HG03439 (cell line): ENCODE measurements at regions not wholly inside any gene's neighbourhood (a gene's known extent, or its start where the extent isn't known, plus 50 kb on each side); places are given as distances from the start of the nearest gene placed in this dataset.

Experiments used
- ATAC-seq: cut with Tn5 transposase; IDR thresholded peaks from one replicate; pipeline ENCODE4 v1.9.1; 2021; ENCODE audit warnings: mild to moderate bottlenecking, moderate library complexity; ENCODE audit not compliant: unreplicated experiment

DNA sequence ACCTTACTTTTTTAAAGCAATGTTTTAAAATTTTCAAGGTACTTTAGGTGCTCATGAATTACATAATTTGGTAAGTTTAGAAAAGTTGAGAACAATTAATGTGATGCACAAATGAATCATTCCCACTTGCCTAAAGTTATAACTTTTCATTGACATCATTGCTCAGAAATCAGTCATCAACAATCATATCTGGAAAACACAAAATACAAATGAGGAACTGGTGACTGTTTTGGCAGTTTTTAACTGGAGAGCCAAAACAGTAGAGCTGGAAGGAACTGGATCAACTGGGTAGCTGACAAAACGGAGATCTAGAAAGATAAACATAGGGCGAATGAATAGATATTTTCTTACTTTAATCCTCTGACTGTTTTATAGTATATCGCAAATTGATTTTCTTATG is 767.1 kb downstream of the IGSF11 start:
- ATAC-seq: no peak

DNA sequence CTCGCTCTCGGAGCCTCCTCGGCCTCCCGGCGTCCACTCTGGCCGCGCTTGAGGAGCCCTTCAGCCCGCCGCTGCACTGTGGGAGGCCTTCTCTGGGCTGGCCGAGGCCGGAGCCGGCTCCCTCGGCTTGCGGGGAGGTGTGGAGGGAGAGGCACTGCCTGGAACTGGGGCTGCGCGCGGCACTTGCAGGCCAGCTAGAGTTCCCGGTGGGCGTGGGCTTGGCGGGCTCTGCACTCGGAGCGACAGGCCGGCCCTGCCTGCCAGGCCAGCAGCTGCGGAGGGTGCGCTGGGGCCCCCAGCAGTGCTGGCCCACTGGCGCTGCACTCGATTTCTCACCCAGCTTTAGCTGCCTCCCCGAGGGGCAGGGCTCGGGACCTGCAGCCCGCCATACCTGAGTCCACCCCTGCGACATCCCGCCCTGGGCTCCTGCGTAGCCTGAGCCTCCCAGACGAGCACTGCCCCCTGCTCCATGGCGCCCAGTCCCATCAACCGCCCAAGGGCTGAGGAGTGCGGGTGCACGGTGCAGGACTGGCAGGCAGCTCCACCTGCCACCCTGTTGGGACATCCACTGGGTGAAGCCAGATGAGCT is 765.0 kb downstream of the IGSF11 start:
- ATAC-seq: no peak

DNA sequence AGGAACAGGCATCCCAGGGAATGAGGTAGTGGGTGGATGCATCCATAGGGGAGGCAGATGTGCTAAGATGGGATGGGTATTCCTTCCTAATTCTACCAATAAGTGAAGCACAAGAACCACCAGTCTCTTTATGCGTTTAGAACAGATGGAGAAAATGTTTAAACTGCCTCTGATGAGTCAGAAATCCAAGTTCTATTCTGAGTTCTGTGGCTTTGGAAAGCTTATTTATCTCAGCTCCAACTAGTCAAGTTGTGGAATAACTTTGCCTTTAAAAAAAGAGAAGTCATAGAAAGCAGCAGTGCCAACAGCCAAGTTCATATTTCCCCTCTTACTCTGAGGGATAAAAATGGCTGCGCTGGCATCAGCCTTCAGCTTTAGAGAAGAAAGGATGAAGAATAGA is 761.7 kb downstream of the IGSF11 start:
- ATAC-seq: no peak

DNA sequence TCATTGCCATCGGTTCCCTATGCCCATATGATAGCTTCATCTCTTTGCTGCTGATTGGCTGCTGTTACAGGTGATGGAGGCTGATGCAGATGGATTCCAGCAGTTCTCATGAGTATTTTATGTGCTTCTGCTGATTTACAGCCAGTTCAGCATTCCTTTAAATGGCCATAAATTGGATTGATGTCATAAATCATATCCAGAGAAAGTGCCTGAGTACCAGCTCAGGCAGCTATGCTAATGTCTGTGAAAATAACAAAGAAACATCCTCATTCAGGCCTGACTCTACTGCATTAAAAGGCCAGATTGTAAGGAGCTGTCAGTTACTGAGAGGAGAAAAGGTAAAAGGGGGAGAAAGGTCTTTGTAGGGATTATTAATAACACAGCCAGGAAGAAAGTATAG is 756.8 kb downstream of the IGSF11 start:
- no peak for ATAC-seq

DNA sequence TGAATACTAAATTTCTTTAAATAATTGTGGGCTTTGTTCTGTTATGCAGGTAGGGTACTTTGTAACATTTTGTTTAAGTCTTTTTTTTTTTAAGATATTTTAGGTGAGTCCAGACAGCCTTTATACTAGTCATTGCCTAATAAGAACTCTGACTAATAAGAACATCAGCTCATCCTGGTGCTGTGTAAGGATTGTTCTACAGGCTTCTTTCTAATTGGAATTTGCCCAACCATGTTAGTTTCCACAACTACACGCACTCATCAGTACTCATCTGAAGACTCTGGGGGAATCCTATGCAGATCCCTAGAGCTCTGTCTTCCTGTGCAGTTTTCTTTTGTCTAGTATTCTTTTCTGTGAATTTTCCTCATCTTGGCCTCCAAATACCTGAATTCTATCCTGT is 741.8 kb downstream of the IGSF11 start:
- ATAC-seq: no peak

DNA sequence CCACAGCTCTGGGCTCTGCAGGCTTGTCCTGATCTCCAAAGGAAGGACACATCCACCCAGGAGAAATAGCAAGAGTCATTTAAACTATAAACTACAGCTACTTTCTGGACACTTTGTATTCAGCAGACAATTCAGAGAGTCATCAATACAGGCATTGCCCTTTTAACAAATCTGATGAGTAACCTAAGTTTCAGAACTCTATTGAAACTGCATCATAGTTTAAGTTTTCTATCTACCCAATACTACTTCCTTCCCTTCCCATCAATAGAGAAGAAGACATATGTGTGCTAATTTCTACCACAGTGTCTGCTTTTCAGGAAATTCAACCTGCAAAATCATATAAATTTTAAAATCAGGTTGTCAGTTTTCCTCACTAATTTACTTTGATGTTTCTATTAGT is 736.5 kb downstream of the IGSF11 start:
- ATAC-seq: no peak

DNA sequence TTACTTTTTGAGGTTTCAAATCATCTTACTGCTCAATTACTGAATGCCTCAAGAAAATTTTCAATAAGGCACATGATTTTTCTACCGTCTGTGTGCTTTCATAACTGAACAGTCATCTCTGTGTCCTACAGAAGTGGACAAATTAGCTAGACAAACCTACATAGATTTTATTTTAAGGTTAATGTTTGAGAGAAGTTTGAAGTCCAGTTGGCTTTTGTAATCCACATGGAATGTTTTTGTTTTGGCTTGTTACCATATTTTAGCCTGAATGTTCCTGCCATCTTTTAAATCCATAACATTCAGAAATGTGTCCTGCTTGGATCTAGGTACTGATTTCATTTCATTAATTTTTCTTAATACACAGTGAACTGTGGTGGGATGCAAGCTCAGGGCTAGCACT is 730.1 kb downstream of the IGSF11 start:
- no peak for ATAC-seq

DNA sequence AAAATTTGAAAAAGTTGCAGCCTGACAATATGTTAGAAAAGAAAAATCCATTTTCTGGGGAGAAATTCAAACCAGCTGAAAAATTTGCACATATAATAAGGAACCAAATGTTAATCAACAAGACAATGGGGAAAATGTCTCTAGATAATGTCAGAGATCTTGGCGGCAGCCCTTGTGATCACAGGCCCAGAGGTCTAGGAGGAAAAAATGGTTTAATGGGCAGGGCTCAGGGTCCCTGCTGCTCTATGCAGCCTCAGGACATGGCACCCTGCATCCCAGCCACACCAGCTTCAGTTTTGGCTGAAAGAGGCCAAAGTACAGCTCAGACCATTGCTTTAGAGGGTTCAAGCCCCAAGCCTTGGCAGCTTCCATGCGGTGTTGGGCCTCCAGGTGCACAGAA is 701.9 kb downstream of the IGSF11 start:
- no peak for ATAC-seq

DNA sequence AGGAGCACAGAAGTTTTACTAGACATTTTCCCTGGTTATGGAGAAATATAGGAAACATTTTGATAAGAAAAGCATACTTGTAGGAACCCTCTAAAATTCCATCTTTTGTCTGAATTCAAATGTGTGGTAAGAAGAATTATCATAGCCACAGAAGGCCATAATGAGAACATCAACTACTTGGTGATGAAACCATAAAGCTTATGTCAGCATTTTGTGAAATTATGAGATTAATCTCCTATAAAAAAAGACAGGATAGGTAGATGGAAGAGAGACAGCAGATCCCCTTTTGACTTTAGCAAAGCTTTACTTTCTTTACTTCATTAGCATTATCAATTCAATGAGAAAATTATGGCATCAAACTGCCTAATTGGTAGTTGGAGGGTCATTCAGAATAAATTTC is 697.0 kb downstream of the IGSF11 start:
- ATAC-seq: no peak

DNA sequence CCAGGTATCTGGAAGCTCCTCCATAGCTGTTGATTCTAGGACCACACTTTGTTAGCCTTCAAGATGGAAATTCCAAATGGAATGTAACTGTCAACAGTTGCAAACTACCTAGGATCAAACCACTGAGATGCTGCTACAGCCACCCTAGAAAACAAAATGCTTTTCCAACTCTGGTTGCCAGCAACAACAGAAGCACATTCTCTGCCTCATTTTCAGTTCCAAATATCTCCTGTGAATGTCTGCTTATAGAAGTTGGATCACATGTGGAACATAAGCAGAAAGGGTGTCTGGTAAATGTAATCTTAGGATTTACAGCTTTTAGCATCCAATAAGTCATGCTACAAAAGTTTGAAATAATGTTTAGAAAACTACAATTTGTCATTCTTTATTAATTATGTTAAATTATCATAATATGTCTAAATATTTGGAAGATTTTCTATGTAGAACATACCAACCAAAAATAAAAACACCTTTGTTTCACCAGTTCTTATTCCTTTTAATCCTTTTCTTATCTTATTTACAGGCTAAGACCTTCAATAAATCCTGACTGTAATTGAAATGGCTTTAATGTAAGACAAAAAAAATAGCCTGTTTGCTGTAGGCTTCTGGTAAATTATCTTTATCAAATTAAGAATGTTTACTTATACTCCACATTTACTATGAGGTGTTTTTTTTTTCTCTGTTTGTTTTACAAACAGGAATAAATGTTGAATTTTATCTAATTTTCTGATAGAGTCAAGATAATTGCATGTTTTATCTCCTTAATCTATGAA is 687.1 kb downstream of the IGSF11 start:
- no peak for ATAC-seq

DNA sequence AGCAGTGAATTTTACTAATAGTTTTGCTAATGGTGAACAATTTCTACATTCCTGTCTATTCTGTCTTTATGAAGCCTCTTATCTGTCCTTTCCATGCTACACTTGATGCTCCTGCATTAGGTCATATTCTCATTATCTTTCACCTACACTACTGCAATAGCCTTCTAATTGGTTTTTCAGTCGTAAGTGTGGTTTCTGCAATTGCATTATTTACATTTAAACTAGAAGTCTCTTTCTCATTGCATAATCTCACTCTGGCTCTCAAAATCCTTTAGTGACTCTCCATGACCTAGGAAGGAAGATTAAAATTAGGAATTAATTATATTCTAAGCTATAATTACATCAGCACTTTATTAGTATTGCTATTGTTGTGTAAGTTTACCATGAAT is 686.5 kb downstream of the IGSF11 start:
- ATAC-seq: no peak

DNA sequence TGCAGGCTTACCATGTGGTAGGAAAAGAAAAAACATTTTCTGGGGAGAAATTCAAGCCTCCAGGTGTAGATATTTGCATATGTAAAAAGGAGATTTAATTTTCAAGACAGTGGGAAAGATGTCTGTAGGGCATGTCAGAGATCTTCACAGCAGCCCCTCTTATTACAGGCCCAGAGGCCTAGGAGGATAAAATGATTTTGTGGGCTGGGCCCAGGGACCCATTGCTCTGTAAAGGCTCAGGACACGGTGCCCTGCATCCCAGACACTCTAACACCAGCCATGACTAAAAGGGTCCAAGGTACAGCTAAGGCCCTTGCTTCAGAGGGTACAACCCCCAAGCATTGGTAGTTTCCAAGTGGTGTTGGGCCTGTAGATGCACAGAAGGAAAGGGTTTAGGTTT is 680.1 kb downstream of the IGSF11 start:
- no peak for ATAC-seq

DNA sequence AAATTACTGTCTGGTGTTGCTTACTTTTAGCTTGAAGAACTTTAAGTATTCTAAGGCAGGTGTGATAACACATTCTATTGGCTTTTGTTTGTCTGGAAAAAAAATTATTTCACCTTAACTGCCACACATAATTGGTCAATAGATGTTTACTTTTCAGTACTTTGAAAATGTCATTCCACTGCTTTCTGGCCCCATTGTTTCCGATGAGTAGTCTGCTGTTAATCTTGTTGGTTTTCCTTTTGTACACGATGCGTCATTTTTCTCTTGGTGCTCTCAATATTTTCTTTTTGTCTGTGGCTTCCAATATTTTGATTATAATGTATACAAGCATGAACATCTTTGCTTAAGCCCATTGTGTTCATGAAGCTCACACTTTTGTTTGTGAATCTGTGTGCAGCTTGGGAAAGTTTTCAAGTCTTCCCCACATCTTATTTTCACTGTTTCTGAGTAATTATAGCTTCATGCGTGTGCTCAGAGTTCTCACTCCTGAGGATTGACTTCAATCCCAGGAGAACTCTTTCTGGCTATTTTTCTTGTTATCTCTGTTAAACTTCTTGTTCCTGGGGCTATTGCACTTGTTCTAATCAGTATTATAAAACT is 664.7 kb downstream of the IGSF11 start:
- no peak for ATAC-seq

DNA sequence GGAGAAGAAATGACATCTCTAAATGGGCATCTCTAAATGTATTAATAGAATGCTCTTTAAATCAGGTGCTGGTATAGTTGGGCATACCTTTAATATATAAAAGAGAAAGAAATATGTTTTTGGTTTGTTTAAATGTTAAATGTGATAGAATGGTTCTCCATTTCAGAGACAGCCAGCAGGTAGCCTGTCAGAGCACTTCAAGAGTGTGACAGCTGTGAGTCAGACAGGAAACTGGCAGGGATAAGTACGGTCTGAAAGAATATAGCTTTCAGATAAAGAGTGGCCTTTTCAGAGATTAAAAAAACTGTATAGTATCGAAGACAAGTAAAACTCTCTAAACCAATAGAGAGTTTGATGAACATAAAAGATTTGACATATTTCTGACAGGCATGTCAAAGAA is 654.1 kb downstream of the IGSF11 start:
- no peak for ATAC-seq

DNA sequence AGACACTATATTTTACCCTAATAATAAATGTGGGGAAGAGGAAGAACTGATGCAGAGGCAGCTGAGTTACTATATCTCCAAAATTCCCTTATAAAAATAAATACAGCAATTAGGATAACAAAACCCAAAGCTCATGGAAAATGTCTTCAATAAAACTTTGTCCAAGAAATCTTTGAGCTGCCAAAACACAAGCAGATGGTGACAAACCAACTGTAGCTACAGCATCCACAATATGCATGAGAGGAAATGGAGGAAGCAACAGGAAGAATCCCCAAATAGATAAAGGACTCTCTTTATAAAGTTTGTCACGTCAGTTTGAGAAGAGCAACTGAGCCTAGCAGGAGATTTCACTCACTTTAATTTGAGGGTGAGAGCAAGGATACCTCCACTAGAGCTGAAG is 638.2 kb downstream of the IGSF11 start:
- no peak for ATAC-seq

DNA sequence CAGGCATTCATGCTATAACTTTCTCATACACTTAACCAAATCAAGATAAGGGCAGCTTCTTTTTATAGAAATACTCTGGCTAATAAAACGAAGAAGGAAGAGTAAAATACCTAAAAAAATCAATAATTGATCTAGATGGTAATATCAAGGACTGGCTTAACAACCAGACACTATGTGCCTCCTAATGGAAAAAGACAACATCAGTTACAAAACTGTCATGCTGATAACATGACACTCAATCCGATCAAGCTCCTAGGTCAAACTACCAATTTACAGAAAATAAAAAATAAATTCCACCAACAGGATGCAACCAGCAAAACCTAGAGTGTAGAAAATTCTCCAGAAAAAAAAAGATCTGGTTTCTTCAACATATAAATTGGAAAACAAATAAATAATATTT is 634.6 kb downstream of the IGSF11 start:
- no peak for ATAC-seq

DNA sequence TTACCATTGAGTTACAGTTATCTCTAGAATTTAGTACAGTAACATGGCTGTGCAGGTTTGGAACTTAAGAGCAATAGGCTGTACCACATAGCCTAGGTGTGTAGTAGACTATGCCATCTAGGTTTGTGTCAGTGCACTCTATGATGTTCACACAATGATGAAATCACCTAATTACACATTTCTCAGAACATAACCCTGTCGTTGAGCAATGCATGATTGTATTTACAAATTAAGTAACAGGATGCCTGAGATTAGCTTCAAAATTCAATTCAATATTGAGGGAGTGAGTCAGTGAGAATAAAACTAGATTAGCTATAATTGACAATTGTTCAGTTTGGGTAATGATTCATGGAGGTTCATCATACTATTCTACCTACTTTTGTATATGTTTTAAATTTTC is 633.8 kb downstream of the IGSF11 start:
- no peak for ATAC-seq

DNA sequence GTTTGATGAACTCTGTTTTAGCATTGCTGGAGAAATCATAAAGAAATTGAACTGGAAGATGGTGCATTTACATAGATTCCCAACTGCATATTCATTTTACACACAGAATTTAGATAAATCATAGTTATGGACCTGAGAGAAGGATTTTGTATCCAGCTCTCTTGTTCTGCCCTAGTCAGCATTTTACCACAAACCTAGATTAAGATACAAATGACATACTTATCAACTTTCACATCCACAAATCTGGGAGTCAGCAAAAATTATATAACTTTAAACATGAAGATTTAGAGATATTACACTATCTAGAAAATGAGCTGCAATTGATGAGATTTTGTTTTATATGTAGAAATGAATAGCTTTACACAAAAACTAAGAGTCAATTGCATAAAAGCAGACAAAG is 632.8 kb downstream of the IGSF11 start:
- ATAC-seq: no peak

DNA sequence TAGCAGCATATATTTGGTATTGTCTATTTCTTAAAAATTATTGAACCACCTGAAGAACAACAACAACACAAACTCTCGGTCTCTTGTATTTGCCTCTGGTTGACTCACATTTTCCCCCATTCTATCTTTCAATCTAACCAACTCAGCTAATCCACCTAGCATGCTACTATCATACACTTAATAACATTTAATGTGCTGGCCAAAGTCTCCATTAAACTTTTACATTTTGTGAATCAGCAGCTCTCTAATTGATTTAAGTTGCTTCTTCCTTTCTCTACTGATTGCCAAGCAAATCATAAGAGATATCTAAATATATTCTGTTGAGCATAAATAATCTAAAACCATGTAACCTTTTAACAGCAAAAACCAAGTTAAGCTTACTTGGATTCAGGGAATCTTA is 631.7 kb downstream of the IGSF11 start:
- ATAC-seq: no peak

DNA sequence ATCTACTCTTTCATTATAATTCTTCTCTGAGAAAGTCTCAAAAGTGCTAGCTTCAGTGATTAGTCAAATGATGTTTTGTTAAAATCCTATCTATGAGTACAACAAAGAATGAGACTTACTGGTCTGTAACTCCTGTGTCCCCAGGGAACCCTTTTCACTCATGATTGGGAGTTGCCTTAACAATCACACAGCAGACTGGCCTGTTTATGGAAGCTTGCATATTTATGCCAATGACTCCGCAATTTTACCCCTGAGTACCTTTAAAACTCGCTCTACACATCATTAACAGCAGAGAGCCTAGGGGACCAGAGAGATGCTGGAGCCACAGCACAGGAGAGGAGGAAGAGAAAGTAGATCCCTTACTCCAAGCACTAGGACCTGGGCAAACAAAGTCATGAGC is 628.1 kb downstream of the IGSF11 start:
- ATAC-seq: no peak

DNA sequence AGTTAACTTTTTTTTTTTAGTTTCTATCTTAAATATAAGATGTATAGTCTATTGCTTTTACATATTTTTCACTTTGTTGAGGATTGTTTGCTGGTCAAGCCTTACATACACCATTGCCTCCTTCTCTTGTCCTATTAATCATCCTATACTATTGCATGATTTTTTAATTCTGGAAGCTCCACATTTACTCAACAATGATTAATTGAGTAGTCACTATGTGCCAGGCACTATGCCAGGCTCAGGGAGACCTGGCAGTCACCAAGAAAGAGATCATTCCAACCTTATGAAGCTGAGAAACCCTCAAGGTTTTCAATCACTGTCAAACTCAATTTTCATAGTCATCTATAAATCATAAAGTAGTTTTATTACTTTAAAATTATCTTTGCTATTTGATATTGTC is 626.2 kb downstream of the IGSF11 start:
- ATAC-seq: no peak

DNA sequence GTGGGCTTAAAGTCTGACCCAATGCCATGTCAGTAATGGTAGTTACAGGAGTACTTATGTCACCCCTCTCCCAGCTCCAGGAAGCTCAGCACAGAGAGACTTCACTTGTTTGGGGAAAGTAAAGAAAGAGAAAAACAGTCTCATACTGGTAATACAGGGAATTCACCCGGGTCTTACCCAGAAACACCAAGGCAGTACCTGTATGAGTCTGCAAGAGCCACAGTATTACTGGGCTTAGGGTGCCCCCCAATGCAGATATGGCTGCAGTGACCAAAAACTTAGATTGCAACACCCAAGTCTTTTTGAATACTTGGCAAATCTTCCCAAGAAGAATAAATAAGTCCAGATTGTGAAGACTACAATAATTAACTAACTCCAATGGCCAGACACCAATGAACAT is 622.1 kb downstream of the IGSF11 start:
- ATAC-seq: peak; percentile 93
